ENCODE measurements at regions not wholly inside any gene's neighbourhood (a gene's known extent, or its start where the extent isn't known, plus 50 kb on each side); places are given as distances from the start of the nearest gene placed in this dataset.

DNA sequence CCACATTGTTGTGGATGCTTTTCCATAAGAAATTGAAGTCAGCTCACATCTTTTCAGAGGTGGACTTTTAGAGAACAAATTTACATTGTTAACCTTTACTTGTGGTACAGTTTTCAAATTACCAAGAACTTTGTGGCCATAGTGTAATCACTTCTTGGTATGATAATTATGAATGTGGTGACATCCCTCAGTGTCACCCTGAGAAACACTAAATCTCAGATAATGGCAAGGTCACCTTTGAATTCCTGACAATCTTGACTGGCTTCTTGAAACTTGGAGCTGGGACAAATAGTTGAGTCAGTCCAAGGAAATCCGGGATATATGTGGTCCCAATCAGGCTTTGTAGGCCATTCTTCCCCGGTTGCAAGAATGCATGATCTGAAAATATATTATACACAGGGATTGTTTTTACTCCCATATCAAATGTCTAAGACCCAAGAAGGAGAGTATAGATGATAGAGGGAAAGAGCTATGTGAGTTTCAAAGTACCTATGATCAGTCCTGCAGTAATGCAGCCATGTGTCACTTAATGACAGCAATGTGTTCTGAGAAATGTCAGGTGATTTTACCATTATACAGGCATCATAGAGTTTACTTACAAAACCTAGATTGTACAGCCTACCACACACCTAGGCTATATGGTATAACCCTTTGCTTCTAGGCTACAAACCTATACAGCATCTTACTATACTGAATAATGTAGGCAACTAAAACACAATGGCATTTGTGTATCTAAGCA lies 120.8 kb upstream of the MTHFD1L start:
- POLR2A ChIA-PET = no interaction called here
- H3K27ac ChIP-seq (ENCODE audit: low read depth, low read length) = no peak overlapping the region
- no peak for TF ChIP-seq CTCF (IDR thresholded peaks at IDR 0.05; ENCODE audit: low read depth, low read length)
- no peaks in the 10 kb centered on the region for H3K9me3 ChIP-seq (ENCODE audit: control insufficient read depth, insufficient read depth, low read length)
- CTCF ChIA-PET = no interaction called here
- H3K27me3 ChIP-seq (ENCODE audit: control insufficient read depth, insufficient read depth, low read length) = no peaks in the 10 kb centered on the region
- H3K4me3 ChIP-seq (ENCODE audit: low read depth, low read length) = no peak overlapping the region
- DNase-seq (ENCODE audit: low read depth, low spot score) = no peak

DNA sequence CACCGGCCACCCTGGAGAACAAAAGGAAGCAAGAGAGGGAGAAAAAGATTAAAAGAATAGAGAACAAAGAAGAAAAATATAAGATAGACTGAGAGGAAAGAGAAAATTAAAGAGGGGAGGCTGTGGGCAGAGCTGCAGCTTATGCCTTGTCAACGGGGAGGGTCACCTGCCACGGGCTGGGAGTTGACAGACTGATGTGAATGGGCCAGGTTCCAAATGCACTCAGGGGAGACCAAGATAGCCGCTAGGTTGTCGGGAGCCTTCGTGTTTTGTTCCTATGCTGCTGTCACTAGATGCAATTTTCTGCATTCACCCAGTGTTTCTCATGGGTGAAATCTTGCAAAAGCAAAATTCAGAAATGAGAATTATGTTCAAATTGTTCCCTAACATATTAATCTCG lies 119.6 kb upstream of the MTHFD1L start:
- CTCF ChIA-PET = no interaction called here
- TF ChIP-seq CTCF (IDR thresholded peaks at IDR 0.05; ENCODE audit: low read depth, low read length) = no peak

DNA sequence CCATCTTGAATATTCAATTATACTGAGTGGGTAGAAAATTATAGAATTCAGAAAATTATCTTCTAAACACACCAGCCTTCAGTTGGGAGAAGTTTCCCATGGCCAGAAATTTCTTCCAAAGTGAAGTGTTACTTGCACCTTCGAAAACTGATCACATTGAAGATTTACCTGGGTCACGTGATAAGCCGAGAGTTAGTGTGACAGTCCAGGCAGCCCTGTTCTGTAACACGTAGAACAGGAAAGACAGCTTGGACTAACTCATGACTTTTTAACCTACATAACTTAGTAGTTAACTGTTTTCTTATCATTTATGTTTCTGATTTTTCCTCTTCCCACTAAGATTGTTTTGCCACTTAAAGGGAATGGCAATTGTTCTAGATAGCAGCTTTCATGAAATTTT lies 118.3 kb upstream of the MTHFD1L start:
- H3K9me3 ChIP-seq (ENCODE audit: control insufficient read depth, insufficient read depth, low read length) = no peaks in the 10 kb centered on the region
- no peak overlapping the region for H3K27ac ChIP-seq (ENCODE audit: low read depth, low read length)
- H3K4me3 ChIP-seq (ENCODE audit: low read depth, low read length) = no peak overlapping the region
- no peak for TF ChIP-seq CTCF (IDR thresholded peaks at IDR 0.05; ENCODE audit: low read depth, low read length)
- no peak for DNase-seq (ENCODE audit: low read depth, low spot score)
- no peaks in the 10 kb centered on the region for H3K27me3 ChIP-seq (ENCODE audit: control insufficient read depth, insufficient read depth, low read length)
- ChIA-PET POLR2A (no interaction called here), CTCF (no interaction called here)

More for the DNA sequence above, 119.6 kb upstream of the MTHFD1L start:
- POLR2A ChIA-PET = no interaction called here
- no peak overlapping the region for H3K4me3 ChIP-seq (ENCODE audit: low read depth, low read length)
- no peak for DNase-seq (ENCODE audit: low read depth, low spot score)
- H3K27ac ChIP-seq (ENCODE audit: low read depth, low read length) = no peak overlapping the region
- H3K9me3 ChIP-seq (ENCODE audit: control insufficient read depth, insufficient read depth, low read length) = no peaks in the 10 kb centered on the region
- no peaks in the 10 kb centered on the region for H3K27me3 ChIP-seq (ENCODE audit: control insufficient read depth, insufficient read depth, low read length)

- no peak overlapping the region for H3K27ac ChIP-seq (ENCODE audit: low read depth, low read length)
- POLR2A ChIA-PET = no interaction called here
- DNase-seq (ENCODE audit: low read depth, low spot score) = no peak
- peaks cover 5% of the 10 kb centered on the region for H3K27me3 ChIP-seq (ENCODE audit: control insufficient read depth, insufficient read depth, low read length)
- CTCF ChIA-PET = interaction anchor here (0.7 kb wide), 1 partner anchor 256 kb away, joined by 4 read pairs; no protein-coding TSS in a partner anchor
- H3K4me3 ChIP-seq (ENCODE audit: low read depth, low read length) = no peak overlapping the region
- TF ChIP-seq CTCF (IDR thresholded peaks at IDR 0.05; ENCODE audit: low read depth, low read length) = no peak
- no peaks in the 10 kb centered on the region for H3K9me3 ChIP-seq (ENCODE audit: control insufficient read depth, insufficient read depth, low read length)
Measured at GRCh38 chr6:150749091-150749670, 116.3 kb upstream of the MTHFD1L start.

DNA sequence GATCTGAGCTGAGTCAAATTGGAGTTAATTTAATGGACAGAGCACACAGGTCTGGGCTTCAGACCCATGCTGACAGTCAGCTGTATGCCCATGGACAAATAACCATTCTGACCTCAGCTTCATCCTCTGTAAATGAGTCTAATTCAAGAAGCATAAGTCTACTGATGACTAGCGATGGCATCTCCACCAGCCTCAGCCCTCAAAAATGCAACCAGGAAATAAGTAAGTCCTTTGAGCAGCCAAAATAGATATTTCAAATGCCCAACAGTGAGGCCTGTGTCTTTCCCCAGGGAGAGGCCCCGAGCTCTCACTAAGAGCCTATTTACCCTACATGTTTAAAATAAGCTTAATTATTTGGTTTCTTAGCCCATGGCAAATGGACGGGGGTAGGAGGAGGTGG lies 114.2 kb upstream of the MTHFD1L start:
- no peak overlapping the region for H3K27ac ChIP-seq (ENCODE audit: low read depth, low read length)
- peaks cover 7% of the 10 kb centered on the region for H3K27me3 ChIP-seq (ENCODE audit: control insufficient read depth, insufficient read depth, low read length)
- no peak for DNase-seq (ENCODE audit: low read depth, low spot score)
- no peaks in the 10 kb centered on the region for H3K9me3 ChIP-seq (ENCODE audit: control insufficient read depth, insufficient read depth, low read length)
- H3K4me3 ChIP-seq (ENCODE audit: low read depth, low read length) = no peak overlapping the region
- TF ChIP-seq CTCF (IDR thresholded peaks at IDR 0.05; ENCODE audit: low read depth, low read length) = no peak
- CTCF ChIA-PET = no interaction called here
- POLR2A ChIA-PET = no interaction called here

Measured in AG04450 (cell line).